ENCODE measurements at regions not wholly inside any gene's neighbourhood (a gene's known extent, or its start where the extent isn't known, plus 50 kb on each side); places are given as distances from the start of the nearest gene placed in this dataset.

DNA sequence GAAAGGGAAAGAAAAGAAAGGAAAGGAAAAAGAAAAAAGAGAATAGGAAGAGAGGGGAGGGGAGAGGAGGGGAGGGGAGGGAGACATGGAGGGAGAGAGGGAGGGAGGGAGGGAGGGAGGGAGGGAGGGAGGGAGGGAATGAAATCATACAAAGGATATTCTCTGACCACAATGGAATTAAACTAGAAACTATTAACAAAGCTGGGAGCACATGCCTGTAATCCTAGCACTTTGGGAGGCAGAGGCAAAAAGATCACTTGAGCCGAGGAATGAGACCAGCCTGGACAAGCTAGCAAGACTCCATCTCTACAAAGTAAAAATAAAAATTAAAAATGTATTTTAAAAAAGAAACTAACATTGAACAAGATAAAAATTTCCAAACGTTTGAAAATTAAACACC is 62.8 kb downstream of the ILRUN start:
- H4K20me1 ChIP-seq (replicated peaks; ENCODE audit: control insufficient read depth, insufficient read depth, low read length): no peaks in the 10 kb centered on the region
- H3K9me1 ChIP-seq (ENCODE audit: control insufficient read depth, insufficient read depth, low read length): no peaks in the 10 kb centered on the region
- H3K4me1 ChIP-seq (replicated peaks in 1 of 2; ENCODE audit: control insufficient read depth in 2 of 2, insufficient read depth in 2 of 2, low read length in 2 of 2): peaks cover 4% of the 10 kb centered on the region in 2 experiments; a peak in 2 of 5 replicates
- intact Hi-C loops (cut with micrococcal nuclease) (no loop called here), in situ Hi-C loops (cut with MboI) (no loop called here)
- no TSS peak for BruUV-seq (replicated peaks)
- 38% methylated on average over 2 of the region's 2 CpGs for WGBS (ENCODE audit: insufficient coverage, low coverage, missing lambda C conversion rate)
- peaks cover 40% of the 10 kb centered on the region; the same call in 2 of the 3 replicates for H3K79me2 ChIP-seq (ENCODE audit: control insufficient read depth, insufficient read depth, low read length)
- H3K27ac ChIP-seq (ENCODE audit: extremely low read depth, low read depth, low read length): no peak overlapping the region
- H3K9ac ChIP-seq (ENCODE audit: insufficient read depth in 1 of 2, low read depth in 2 of 2, low read length in 2 of 2): no peak overlapping the region
- TF ChIP-seq CHAMP1 (IDR thresholded peaks at IDR 0.05) (no peak), CBFA2T2 (conservative IDR thresholded peaks at IDR 0.05) (no peak), RFX7 (CRISPR knock-in tag; IDR thresholded peaks at IDR 0.05) (no peak)
- ChIA-PET POLR2A (interaction anchor here (0.6 to 1.4 kb wide), 2 partner anchors 9 to 254 kb away, joined by 3 to 4 read pairs; partner anchors contain the start of gene TAF11), CTCF (ENCODE audit: low intra/inter-chr PET ratio) (no interaction called here)
- H3K9me3 ChIP-seq (replicated peaks; ENCODE audit: control insufficient read depth, insufficient read depth, low read depth, low read length): no peaks in the 10 kb centered on the region
- H2AFZ ChIP-seq (ENCODE audit: low read depth, low read length): no peak overlapping the region
- DNase-seq (ENCODE audit: extremely low read depth in 1 of 4, low spot score in 3 of 4) (no peak), ATAC-seq (no peak), FAIRE-seq (no peak)
- peaks cover 45% of the 10 kb centered on the region for H3K36me3 ChIP-seq (ENCODE audit: control insufficient read depth, insufficient read depth, low read length)
- no peak overlapping the region for H3K4me2 ChIP-seq (ENCODE audit: insufficient read depth, low read length)
- no peaks in the 10 kb centered on the region for H3K27me3 ChIP-seq (ENCODE audit: control insufficient read depth in 2 of 2, insufficient read depth in 2 of 2, low read length in 2 of 2)
- no peak overlapping the region for H3K4me3 ChIP-seq

DNA sequence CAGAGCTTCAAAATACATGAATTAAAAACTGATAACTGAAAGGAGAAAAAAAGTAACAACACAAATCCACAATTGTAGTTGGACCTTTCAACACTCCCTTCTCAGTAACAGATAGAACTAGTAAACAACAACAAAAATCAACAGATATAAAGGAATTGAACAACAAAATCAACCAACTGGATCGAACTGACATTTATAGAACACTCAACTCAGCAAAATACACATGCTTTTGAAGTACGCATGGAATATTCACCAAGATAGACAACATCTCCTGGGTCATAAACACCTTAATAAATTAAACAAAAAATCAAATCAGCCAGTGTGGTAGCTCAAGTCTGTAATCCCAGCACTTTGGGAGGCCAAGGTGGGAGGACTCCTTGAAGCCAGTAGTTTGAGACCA is 63.3 kb downstream of the ILRUN start:
- H4K20me1 ChIP-seq (replicated peaks; ENCODE audit: control insufficient read depth, insufficient read depth, low read length): no peaks in the 10 kb centered on the region
- CTCF ChIA-PET (ENCODE audit: low intra/inter-chr PET ratio): no interaction called here
- no peaks in the 10 kb centered on the region for H3K9me3 ChIP-seq (replicated peaks; ENCODE audit: control insufficient read depth, insufficient read depth, low read depth, low read length)
- no peak for ATAC-seq
- intact Hi-C loops (cut with micrococcal nuclease) (no loop called here), in situ Hi-C loops (cut with MboI) (no loop called here)
- DNase-seq (ENCODE audit: extremely low read depth in 1 of 4, low spot score in 3 of 4): no peak
- H2AFZ ChIP-seq (ENCODE audit: low read depth, low read length): no peak overlapping the region
- peaks cover 39% of the 10 kb centered on the region; the same call in 2 of the 3 replicates for H3K79me2 ChIP-seq (ENCODE audit: control insufficient read depth, insufficient read depth, low read length)
- 89% methylated on average over 2 of the region's 2 CpGs for WGBS (ENCODE audit: insufficient coverage, low coverage, missing lambda C conversion rate)
- H3K9me1 ChIP-seq (ENCODE audit: control insufficient read depth, insufficient read depth, low read length): no peaks in the 10 kb centered on the region
- POLR2A ChIA-PET: interaction anchor here (1.0 to 1.4 kb wide), 2 partner anchors 9 to 23 kb away, joined by 3 to 4 read pairs; no protein-coding TSS in a partner anchor
- no peaks in the 10 kb centered on the region for H3K27me3 ChIP-seq (ENCODE audit: control insufficient read depth in 2 of 2, insufficient read depth in 2 of 2, low read length in 2 of 2)
- no peak for FAIRE-seq
- H3K9ac ChIP-seq (ENCODE audit: insufficient read depth in 1 of 2, low read depth in 2 of 2, low read length in 2 of 2): no peak overlapping the region
- H3K4me2 ChIP-seq (ENCODE audit: insufficient read depth, low read length): no peak overlapping the region
- BruUV-seq (replicated peaks): no TSS peak
- peaks cover 44% of the 10 kb centered on the region for H3K36me3 ChIP-seq (ENCODE audit: control insufficient read depth, insufficient read depth, low read length)
- H3K4me3 ChIP-seq: no peak overlapping the region
- H3K4me1 ChIP-seq (replicated peaks in 1 of 2; ENCODE audit: control insufficient read depth in 2 of 2, insufficient read depth in 2 of 2, low read length in 2 of 2): peaks cover 4 to 6% of the 10 kb centered on the region in 2 experiments; a peak in 3 of 5 replicates
- no peak overlapping the region for H3K27ac ChIP-seq (ENCODE audit: extremely low read depth, low read depth, low read length)
- TF ChIP-seq ZNF316 (IDR thresholded peaks at IDR 0.05): peak; percentile 76
- TF ChIP-seq MAFF (IDR thresholded peaks at IDR 0.05; ENCODE audit: low read length): peak; percentile 6; the same call in 1 of the 2 replicates
- no peak for TF ChIP-seq MAFK (IDR thresholded peaks at IDR 0.05; ENCODE audit: low read length)
- TF ChIP-seq ZNF140 (CRISPR knock-in tag; IDR thresholded peaks at IDR 0.05): no peak
- TF ChIP-seq SLC30A9 (CRISPR knock-in tag; IDR thresholded peaks at IDR 0.05): no peak
- TF ChIP-seq ZNF197 (CRISPR knock-in tag; IDR thresholded peaks at IDR 0.05; ENCODE audit: low read depth): no peak
- no peak for TF ChIP-seq RBFOX2 (IDR thresholded peaks at IDR 0.05; ENCODE audit: low read depth, low read length)
- TF ChIP-seq ZNF133 (CRISPR knock-in tag; IDR thresholded peaks at IDR 0.05): no peak
- TF ChIP-seq CBX1 (IDR thresholded peaks at IDR 0.05; ENCODE audit: low read depth): no peak
- no peak for TF ChIP-seq GMEB1 (CRISPR knock-in tag; IDR thresholded peaks at IDR 0.05)
- no peak for TF ChIP-seq TCFL5 (CRISPR knock-in tag; conservative IDR thresholded peaks at IDR 0.05)
- TF ChIP-seq SUPT5H (IDR thresholded peaks at IDR 0.05): 0 out of 2 replicates have a peak, but pooled peaks have one; percentile 14
